H9 (cell line): ENCODE measurements at regions not wholly inside any gene's neighbourhood (a gene's known extent, or its start where the extent isn't known, plus 50 kb on each side); places are given as distances from the start of the nearest gene placed in this dataset.

Experiments used
- DNase-seq: peaks from one replicate; pipeline ENCODE4 v3.0.0-alpha.2; 2017
- H2AFZ ChIP-seq: one replicate; pipeline ENCODE4 v1.6.1; 2013; ENCODE audit warnings: mild to moderate bottlenecking, low read length, control low read depth, moderate library complexity
- H2AK5ac ChIP-seq: 2 replicates; pipeline ENCODE4 v1.6.1; 2013; ENCODE audit warnings: low read length, control low read depth, mixed read lengths; ENCODE audit not compliant: insufficient read length
- H2BK120ac ChIP-seq: one replicate; pipeline ENCODE4 v1.6.1; 2013; ENCODE audit warnings: low read depth, mild to moderate bottlenecking, low read length, control low read depth, inconsistent platforms; ENCODE audit not compliant: poor library complexity, severe bottlenecking
- H2BK12ac ChIP-seq: 2 replicates; pipeline ENCODE4 v1.6.1; 2013; ENCODE audit warnings: low read length, control low read depth, mixed read lengths, low read depth; ENCODE audit not compliant: insufficient read length
- H2BK15ac ChIP-seq: 2 replicates; pipeline ENCODE4 v1.6.1; 2013; ENCODE audit warnings: low read depth, low read length, control low read depth
- H2BK20ac ChIP-seq: one replicate; pipeline ENCODE4 v1.6.1; 2013; ENCODE audit warnings: low read depth, mild to moderate bottlenecking, low read length, control low read depth, inconsistent platforms; ENCODE audit not compliant: poor library complexity, severe bottlenecking
- H2BK5ac ChIP-seq: 2 replicates; pipeline ENCODE4 v1.6.1; 2013; ENCODE audit warnings: low read length, control low read depth, mixed read lengths; ENCODE audit not compliant: insufficient read length
- H3K14ac ChIP-seq: 2 replicates; pipeline ENCODE4 v1.6.1; 2013; ENCODE audit warnings: low read length, control low read depth; ENCODE audit not compliant: insufficient read depth
- H3K18ac ChIP-seq: 2 replicates; pipeline ENCODE4 v1.6.1; 2013; ENCODE audit warnings: low read depth, mild to moderate bottlenecking, mixed read lengths, low read length, control low read depth; ENCODE audit not compliant: insufficient read length
- H3K23ac ChIP-seq: 2 replicates; pipeline ENCODE4 v1.6.1; 2013; ENCODE audit warnings: low read length, control low read depth, mixed read lengths, low read depth; ENCODE audit not compliant: insufficient read length
- H3K23me2 ChIP-seq: 2 replicates; pipeline ENCODE4 v1.6.1; 2013; ENCODE audit warnings: low read depth, mild to moderate bottlenecking, mixed read lengths, low read length, control low read depth; ENCODE audit not compliant: insufficient read length, poor library complexity, severe bottlenecking
- H3K27ac ChIP-seq: 2 replicates; pipeline ENCODE4 v1.5.1; 2013; ENCODE audit warnings: low read length, control low read depth, mixed read lengths, low read depth; ENCODE audit not compliant: insufficient read length
- H3K27me3 ChIP-seq: 2 replicates; pipeline ENCODE4 v1.6.1; 2013; ENCODE audit warnings: low read length, control low read depth, inconsistent platforms; ENCODE audit not compliant: insufficient read depth
- H3K4ac ChIP-seq: 2 replicates; pipeline ENCODE4 v1.6.1; 2013; ENCODE audit warnings: low read depth, mild to moderate bottlenecking, control low read depth, inconsistent platforms, low read length, moderate library complexity
- H3K4me1 ChIP-seq: 2 replicates; pipeline ENCODE4 v1.6.1; 2013; ENCODE audit warnings: low read length, control low read depth, inconsistent platforms; ENCODE audit not compliant: insufficient read depth
- H3K4me2 ChIP-seq: 2 replicates; pipeline ENCODE4 v1.6.1; 2013; ENCODE audit warnings: low read length, control low read depth, mixed read lengths; ENCODE audit not compliant: insufficient read length, insufficient read depth
- H3K56ac ChIP-seq: 2 replicates; pipeline ENCODE4 v1.6.1; 2013; ENCODE audit warnings: low read depth, mild to moderate bottlenecking, mixed read lengths, low read length, control low read depth; ENCODE audit not compliant: insufficient read length
- H3K79me1 ChIP-seq: 2 replicates; pipeline ENCODE4 v1.6.1; 2013; ENCODE audit warnings: low read depth, mild to moderate bottlenecking, moderate library complexity, low read length, control low read depth, inconsistent platforms; ENCODE audit not compliant: insufficient read depth, poor library complexity, severe bottlenecking
- H3K79me2 ChIP-seq: 2 replicates; pipeline ENCODE4 v1.6.1; 2013; ENCODE audit warnings: low read length, control low read depth, inconsistent platforms; ENCODE audit not compliant: insufficient read depth
- H3K9ac ChIP-seq: 2 replicates; pipeline ENCODE4 v1.6.1; 2013; ENCODE audit warnings: low read length, control low read depth, mixed read lengths; ENCODE audit not compliant: insufficient read length; ENCODE audit errors: extremely low read depth
- H3K9me3 ChIP-seq: one replicate; pipeline ENCODE4 v1.6.1; 2013; ENCODE audit warnings: low read depth, low read length, inconsistent platforms; ENCODE audit not compliant: control insufficient read depth
- H3T11ph ChIP-seq: one replicate; pipeline ENCODE4 v1.6.1; 2013; ENCODE audit warnings: mild to moderate bottlenecking, low read length, control low read depth, inconsistent platforms
- H4K20me1 ChIP-seq: one replicate; pipeline ENCODE4 v1.6.1; 2013; ENCODE audit not compliant: control insufficient read depth, insufficient read length, insufficient read depth
- H4K5ac ChIP-seq: 2 replicates; pipeline ENCODE4 v1.6.1; 2013; ENCODE audit warnings: low read depth, mild to moderate bottlenecking, mixed read lengths, low read length, control low read depth; ENCODE audit not compliant: insufficient read length
- H4K8ac ChIP-seq: replicated peaks from 2 replicates; pipeline ENCODE4 v1.6.1; 2013; ENCODE audit warnings: low read length, control low read depth, mixed read lengths, low read depth; ENCODE audit not compliant: insufficient read length
- H4K91ac ChIP-seq: 2 replicates; pipeline ENCODE4 v1.6.1; 2013; ENCODE audit warnings: low read depth, mild to moderate bottlenecking, moderate library complexity, mixed read lengths, low read length, control low read depth; ENCODE audit not compliant: insufficient read length
- H3K27ac Mint-ChIP-seq, 3 experiments: 2 replicates in 2 of 3; 3 replicates in 1 of 3; pipeline ENCODE4 v1.8.0; 2020 to 2021; ENCODE audit warnings: mixed read lengths in 3 of 3, mild to moderate bottlenecking in 1 of 3, moderate library complexity in 1 of 3
- H3K27me3 Mint-ChIP-seq: 2 replicates; pipeline ENCODE4 v1.8.0; 2021; ENCODE audit warnings: low read depth, mild to moderate bottlenecking, moderate library complexity, mixed read lengths
- H3K36me3 Mint-ChIP-seq, 3 experiments: 2 replicates in 2 of 3; 3 replicates in 1 of 3; pipeline ENCODE4 v1.8.0; 2020 to 2021; ENCODE audit warnings: low read depth in 3 of 3, mixed read lengths in 3 of 3; ENCODE audit not compliant: insufficient read depth in 1 of 3
- H3K4me1 Mint-ChIP-seq, 2 experiments: 2 replicates each; pipeline ENCODE4 v1.8.0; 2020; ENCODE audit warnings: mixed read lengths in 2 of 2
- H3K4me3 Mint-ChIP-seq, 2 experiments: 2 replicates in 1 of 2; 3 replicates in 1 of 2; pipeline ENCODE4 v1.8.0; 2020 to 2021; ENCODE audit warnings: mild to moderate bottlenecking in 2 of 2, mixed read lengths in 2 of 2, moderate library complexity in 1 of 2
- H3K9me3 Mint-ChIP-seq, 2 experiments: 2 replicates in 1 of 2; 3 replicates in 1 of 2; pipeline ENCODE4 v1.8.0; 2020; ENCODE audit warnings: mild to moderate bottlenecking in 2 of 2, mixed read lengths in 2 of 2, moderate library complexity in 1 of 2
- CTCF ChIP-seq: fragments of 200-600 bp; sonication (generic); conservative IDR thresholded peaks from 3 replicates; pipeline ENCODE4 v1.8.0; 2021; ENCODE audit warnings: antibody characterized with exemption, mild to moderate bottlenecking
- whole genome bisulfite sequencing: extraction: QIAGEN DNeasy Blood & Tissue Kit; methylation state at CpG from one replicate; pipeline ENCODE4 v1.1.7; 2013; ENCODE audit warnings: missing lambda C conversion rate, low lambda C conversion rate, mixed read lengths; ENCODE audit not compliant: insufficient read length; ENCODE audit errors: extremely low coverage; 5-methylcytosine and 5-hydroxymethylcytosine counted together

DNA sequence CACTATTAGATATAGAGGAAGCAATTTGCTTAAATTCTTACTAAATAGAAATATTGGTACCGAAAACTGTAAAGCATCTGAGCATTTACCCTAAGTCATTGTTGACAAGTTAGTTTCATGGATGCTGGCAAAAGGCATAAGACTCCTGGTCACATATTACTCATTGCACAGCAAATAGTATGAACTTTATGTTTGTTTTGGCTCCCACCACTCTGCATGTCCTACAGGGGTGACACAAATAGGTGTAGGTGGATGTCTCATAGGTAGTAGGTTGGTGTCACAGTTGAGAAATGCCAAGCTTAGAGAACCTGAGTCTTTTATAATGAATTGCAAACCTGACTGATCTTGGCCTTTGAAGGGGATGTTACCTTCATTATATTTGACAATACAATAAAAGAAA lies 199.6 kb upstream of the SEMA3D start:
- Histone ChIP-seq H3K4ac (no peak overlapping the region), H3K27me3 (no peaks in the 10 kb centered on the region), H3K9me3 (no peaks in the 10 kb centered on the region), H3K9ac (no peak overlapping the region), H3K23ac (no peak overlapping the region), H2BK20ac (no peak overlapping the region), H2BK120ac (no peak overlapping the region), H4K5ac (no peak overlapping the region), H3K27ac (no peak overlapping the region), H2AK5ac (no peak overlapping the region), H2BK15ac (no peak overlapping the region), H3K4me1 (no peaks in the 10 kb centered on the region), H3K79me1 (no peaks in the 10 kb centered on the region), H3K79me2 (no peaks in the 10 kb centered on the region), H3T11ph (no peak overlapping the region), H2BK12ac (no peak overlapping the region), H3K4me2 (no peak overlapping the region), H4K8ac (no peak overlapping the region), H3K18ac (no peak overlapping the region), H2AFZ (no peak overlapping the region), H4K91ac (no peak overlapping the region), H4K20me1 (no peaks in the 10 kb centered on the region), H3K56ac (no peak overlapping the region), H3K23me2 (no peaks in the 10 kb centered on the region), H2BK5ac (no peak overlapping the region), H3K14ac (no peak overlapping the region)
- H3K4me3 Mint-ChIP-seq: no peak overlapping the region
- DNase-seq: no peak
- H3K27me3 Mint-ChIP-seq: no peaks in the 10 kb centered on the region
- H3K4me1 Mint-ChIP-seq: no peaks in the 10 kb centered on the region; a peak in 1 of 4 replicates
- no CpG with 5 or more reads among the region's 1 CpG for WGBS
- H3K9me3 Mint-ChIP-seq: no peaks in the 10 kb centered on the region
- no peak for TF ChIP-seq CTCF
- no peaks in the 10 kb centered on the region for H3K36me3 Mint-ChIP-seq
- no peak overlapping the region for H3K27ac Mint-ChIP-seq
